WTC11 (cell line): ENCODE measurements at regions not wholly inside any gene's neighbourhood (a gene's known extent, or its start where the extent isn't known, plus 50 kb on each side); places are given as distances from the start of the nearest gene placed in this dataset.

Source experiments
- ATAC-seq: fragments of 200-7000 bp; cut with Tn5 transposase; 2 replicates; pipeline ENCODE4 v1.10.0; 2021; ENCODE audit warnings: mild to moderate bottlenecking, moderate library complexity
- CTCF ChIA-PET: fragments of 300-600 bp; sonication (Branson Sonifier 250); formaldehyde crosslinking; loops from one replicate; lab custom pipeline; 2021; ENCODE audit warnings: antibody characterized with exemption; lab: Charles Lee
- POLR2A ChIA-PET: fragments of 350-600 bp; sonication (Branson Sonifier 250); formaldehyde crosslinking; loops from one replicate; lab custom pipeline; 2021; ENCODE audit warnings: antibody characterized with exemption; lab: Charles Lee
- DNase-seq: peaks from one replicate; pipeline ENCODE4 v3.0.0; 2021; ENCODE audit warnings: low spot score
- H3K27ac Mint-ChIP-seq: 2 replicates; pipeline ENCODE4 v1.8.0; 2021; ENCODE audit warnings: mixed read lengths
- H3K27me3 Mint-ChIP-seq: 2 replicates; pipeline ENCODE4 v1.8.0; 2021; ENCODE audit warnings: low read depth, mild to moderate bottlenecking, moderate library complexity, mixed read lengths
- H3K36me3 Mint-ChIP-seq: 2 replicates; pipeline ENCODE4 v1.8.0; 2021; ENCODE audit warnings: mixed read lengths
- H3K4me1 Mint-ChIP-seq: 2 replicates; pipeline ENCODE4 v1.8.0; 2022; ENCODE audit warnings: mixed read lengths
- H3K4me3 Mint-ChIP-seq: 2 replicates; pipeline ENCODE4 v1.8.0; 2021; ENCODE audit warnings: mild to moderate bottlenecking, moderate library complexity, mixed read lengths
- H3K9me3 Mint-ChIP-seq: 2 replicates; pipeline ENCODE4 v1.8.0; 2021; ENCODE audit warnings: mixed read lengths
- ERG ChIP-seq: fragments of 250-450 bp; sonication (Bioruptor Pico); IDR thresholded peaks from 2 replicates; pipeline ENCODE4 v1.8.0; 2021; ENCODE audit warnings: mild to moderate bottlenecking
- ESRRA ChIP-seq: sonication (generic); formaldehyde crosslinking; IDR thresholded peaks from 2 replicates; pipeline ENCODE4 v1.8.1; 2022; ENCODE audit warnings: mild to moderate bottlenecking, missing genetic modification reagents, borderline replicate concordance
- FOXK1 ChIP-seq: sonication (generic); formaldehyde crosslinking; IDR thresholded peaks from 2 replicates; pipeline ENCODE4 v1.8.0; 2022; ENCODE audit warnings: mild to moderate bottlenecking, moderate library complexity, missing genetic modification reagents
- JUN ChIP-seq: sonication (generic); formaldehyde crosslinking; IDR thresholded peaks from 2 replicates; pipeline ENCODE4 v1.8.0; 2023; ENCODE audit warnings: mild to moderate bottlenecking, missing genetic modification reagents
- MYBL2 ChIP-seq: sonication (generic); formaldehyde crosslinking; IDR thresholded peaks from 2 replicates; pipeline ENCODE4 v1.8.1; 2023; ENCODE audit warnings: mild to moderate bottlenecking, moderate library complexity, missing genetic modification reagents
- NR3C1 ChIP-seq: sonication (generic); formaldehyde crosslinking; conservative IDR thresholded peaks from 2 replicates; pipeline ENCODE4 v1.8.1; 2023; ENCODE audit warnings: low read depth, mild to moderate bottlenecking, missing genetic modification reagents
- PRDM15 ChIP-seq: sonication (generic); formaldehyde crosslinking; IDR thresholded peaks from 2 replicates; pipeline ENCODE4 v1.8.0; 2022; ENCODE audit warnings: missing genetic modification reagents
- PREB ChIP-seq: sonication (generic); formaldehyde crosslinking; IDR thresholded peaks from 2 replicates; pipeline ENCODE4 v1.8.1; 2022; ENCODE audit warnings: mild to moderate bottlenecking, missing genetic modification reagents, moderate library complexity, borderline replicate concordance
- SMAD3 ChIP-seq: sonication (generic); formaldehyde crosslinking; IDR thresholded peaks from 2 replicates; pipeline ENCODE4 v1.8.0; 2022; ENCODE audit warnings: missing genetic modification reagents, mild to moderate bottlenecking, borderline replicate concordance
- STAT6 ChIP-seq: sonication (generic); formaldehyde crosslinking; conservative IDR thresholded peaks from 2 replicates; pipeline ENCODE4 v1.8.1; 2023; ENCODE audit warnings: mild to moderate bottlenecking, low read depth, missing genetic modification reagents, moderate library complexity
- TCF7 ChIP-seq: sonication (generic); formaldehyde crosslinking; IDR thresholded peaks from 2 replicates; pipeline ENCODE4 v1.8.0; 2022; ENCODE audit warnings: mild to moderate bottlenecking, low read depth, missing genetic modification reagents, moderate library complexity
- ZBTB21 ChIP-seq: sonication (generic); formaldehyde crosslinking; IDR thresholded peaks from 2 replicates; pipeline ENCODE4 v1.8.1; 2023; ENCODE audit warnings: mild to moderate bottlenecking, missing genetic modification reagents, borderline replicate concordance
- ZNF416 ChIP-seq: fragments of 250-450 bp; sonication (Bioruptor Pico); IDR thresholded peaks from 2 replicates; pipeline ENCODE4 v1.9.0; 2021; ENCODE audit warnings: mild to moderate bottlenecking, inconsistent platforms
- TF ChIP-seq, protein P1 (sequence below): sonication (generic); formaldehyde crosslinking; conservative IDR thresholded peaks from 2 replicates; pipeline ENCODE4 v1.8.1; 2022; ENCODE audit warnings: mild to moderate bottlenecking, missing genetic modification reagents
- TF ChIP-seq, protein P2 (sequence below): fragments of 250-450 bp; sonication (Bioruptor Pico); IDR thresholded peaks from 2 replicates; pipeline ENCODE4 v2.1.2; 2022; ENCODE audit warnings: mild to moderate bottlenecking, moderate library complexity
- TF ChIP-seq, protein P3 (sequence below): sonication (generic); formaldehyde crosslinking; IDR thresholded peaks from 2 replicates; pipeline ENCODE4 v1.8.0; 2023; ENCODE audit warnings: missing genetic modification reagents

DNA sequence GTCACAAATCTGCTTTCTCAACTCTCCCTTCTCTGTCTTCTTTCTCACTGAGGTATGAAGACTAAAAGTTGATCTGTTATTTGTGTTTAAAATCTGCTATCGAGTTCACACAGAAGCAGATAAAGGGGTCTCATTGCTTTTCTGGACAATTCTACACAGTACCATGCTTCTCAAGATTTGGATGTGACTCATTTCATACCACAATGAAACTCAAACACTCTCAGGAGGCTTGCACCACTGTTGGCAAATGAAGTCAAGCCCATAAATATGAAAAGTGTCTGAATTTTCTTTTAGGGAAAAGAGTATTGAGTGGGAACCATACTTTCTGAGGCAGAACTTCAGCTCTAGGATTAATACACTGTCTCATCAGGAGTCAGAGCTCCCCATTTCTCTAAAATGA is 274.6 kb upstream of the CYRIA start (continued):
- TF ChIP-seq PRDM15 (CRISPR knock-in tag): no peak
- no peak for TF ChIP-seq NR3C1 (CRISPR knock-in tag)
- TF ChIP-seq JUN: no peak
- no peak for TF ChIP-seq TCF7 (CRISPR knock-in tag)
- TF ChIP-seq, protein P1, sequence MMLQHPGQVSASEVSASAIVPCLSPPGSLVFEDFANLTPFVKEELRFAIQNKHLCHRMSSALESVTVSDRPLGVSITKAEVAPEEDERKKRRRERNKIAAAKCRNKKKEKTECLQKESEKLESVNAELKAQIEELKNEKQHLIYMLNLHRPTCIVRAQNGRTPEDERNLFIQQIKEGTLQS (CRISPR knock-in tag): no peak
- TF ChIP-seq ERG: no peak
- TF ChIP-seq SMAD3: no peak
- TF ChIP-seq PREB (CRISPR knock-in tag): no peak

DNA sequence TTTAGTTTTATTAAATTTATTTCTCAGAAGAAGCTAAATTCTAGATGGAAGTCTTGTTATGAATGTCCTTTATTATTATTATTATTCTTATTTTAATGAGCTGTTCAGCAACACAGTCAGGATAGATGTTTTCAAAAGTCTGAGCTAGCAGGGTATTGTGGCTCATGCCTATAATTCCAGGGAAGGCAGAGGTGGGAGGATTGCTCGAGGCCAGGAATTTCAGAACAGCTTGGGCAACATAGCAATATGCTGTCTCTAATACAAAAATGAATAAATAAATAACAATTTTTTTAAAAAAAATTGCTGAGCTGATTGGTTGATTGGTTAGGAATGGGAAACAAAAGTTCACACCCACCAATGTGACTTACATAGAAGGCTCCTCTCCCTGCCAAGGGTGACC is 274.1 kb upstream of the CYRIA start:
- CTCF ChIA-PET: no interaction called here

More for the DNA sequence above, 274.1 kb upstream of the CYRIA start:
- H3K27me3 Mint-ChIP-seq: no peaks in the 10 kb centered on the region
- POLR2A ChIA-PET: no interaction called here
- no peaks in the 10 kb centered on the region for H3K4me1 Mint-ChIP-seq
- H3K27ac Mint-ChIP-seq: no peak overlapping the region
- 0 out of 2 replicates have a peak, but pooled peaks cover 6% of the 10 kb centered on the region for H3K9me3 Mint-ChIP-seq
- no peak for DNase-seq
- H3K36me3 Mint-ChIP-seq: no peaks in the 10 kb centered on the region
- TF ChIP-seq MYBL2 (CRISPR knock-in tag) (no peak), ZBTB21 (CRISPR knock-in tag) (no peak), NR3C1 (CRISPR knock-in tag) (no peak), STAT6 (CRISPR knock-in tag) (no peak), FOXK1 (CRISPR knock-in tag) (no peak), ESRRA (no peak), ZNF416 (no peak)
- TF ChIP-seq, protein P2, sequence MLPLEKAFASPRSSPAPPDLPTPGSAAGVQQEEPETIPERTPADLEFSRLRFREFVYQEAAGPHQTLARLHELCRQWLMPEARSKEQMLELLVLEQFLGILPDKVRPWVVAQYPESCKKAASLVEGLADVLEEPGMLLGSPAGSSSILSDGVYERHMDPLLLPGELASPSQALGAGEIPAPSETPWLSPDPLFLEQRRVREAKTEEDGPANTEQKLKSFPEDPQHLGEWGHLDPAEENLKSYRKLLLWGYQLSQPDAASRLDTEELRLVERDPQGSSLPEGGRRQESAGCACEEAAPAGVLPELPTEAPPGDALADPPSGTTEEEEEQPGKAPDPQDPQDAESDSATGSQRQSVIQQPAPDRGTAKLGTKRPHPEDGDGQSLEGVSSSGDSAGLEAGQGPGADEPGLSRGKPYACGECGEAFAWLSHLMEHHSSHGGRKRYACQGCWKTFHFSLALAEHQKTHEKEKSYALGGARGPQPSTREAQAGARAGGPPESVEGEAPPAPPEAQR (CRISPR knock-in tag): no peak
- TF ChIP-seq, protein P3, sequence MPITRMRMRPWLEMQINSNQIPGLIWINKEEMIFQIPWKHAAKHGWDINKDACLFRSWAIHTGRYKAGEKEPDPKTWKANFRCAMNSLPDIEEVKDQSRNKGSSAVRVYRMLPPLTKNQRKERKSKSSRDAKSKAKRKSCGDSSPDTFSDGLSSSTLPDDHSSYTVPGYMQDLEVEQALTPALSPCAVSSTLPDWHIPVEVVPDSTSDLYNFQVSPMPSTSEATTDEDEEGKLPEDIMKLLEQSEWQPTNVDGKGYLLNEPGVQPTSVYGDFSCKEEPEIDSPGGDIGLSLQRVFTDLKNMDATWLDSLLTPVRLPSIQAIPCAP: no peak
- TF ChIP-seq, protein P1 (CRISPR knock-in tag): no peak
- TF ChIP-seq, all 79 proteins: peak for 0
- no peak for ATAC-seq
- no peak overlapping the region for H3K4me3 Mint-ChIP-seq
